IMR-90 (cell line): ENCODE measurements at regions not wholly inside any gene's neighbourhood (a gene's known extent, or its start where the extent isn't known, plus 50 kb on each side); places are given as distances from the start of the nearest gene placed in this dataset.

Source experiments
- ATAC-seq: fragments of 200-7000 bp; cut with Tn5 transposase; 2 replicates; pipeline ENCODE4 v1.9.1; 2020; ENCODE audit warnings: low read depth, mild to moderate bottlenecking, moderate library complexity
- BruUV-seq: library from RNA; stranded (reverse); fragments of 400-500 nt; replicated peaks from 2 replicates; lab custom pipeline; 2021; lab: Mats Ljungman, UMichigan
- CTCF ChIA-PET: fragments of 300-600 bp; formaldehyde crosslinking; extraction: SDS; loops from one replicate; lab custom pipeline; 2021; ENCODE audit warnings: antibody characterized with exemption; lab: Yijun Ruan, JAX
- POLR2A ChIA-PET: fragments of 300-600 bp; sonication (Branson Sonifier 250); formaldehyde crosslinking; loops from one replicate; lab custom pipeline; 2022; ENCODE audit warnings: antibody characterized with exemption; ENCODE audit not compliant: unreplicated experiment; lab: Charles Lee
- DNase-seq: peaks from one replicate; pipeline ENCODE4 v3.0.0; 2013
- H2AFZ ChIP-seq: replicated peaks from 2 replicates; pipeline ENCODE3; 2013; ENCODE audit warnings: low read length, mild to moderate bottlenecking; ENCODE audit not compliant: poor library complexity
- H2AK5ac ChIP-seq: 2 replicates; pipeline ENCODE4 v1.6.1; 2013; ENCODE audit warnings: low read depth, low read length, inconsistent platforms
- H2AK9ac ChIP-seq: replicated peaks from 2 replicates; pipeline ENCODE3; 2013; ENCODE audit warnings: mild to moderate bottlenecking, low read depth, low read length, moderate library complexity; ENCODE audit not compliant: poor library complexity
- H2BK120ac ChIP-seq: 2 replicates; pipeline ENCODE4 v1.6.1; 2013; ENCODE audit warnings: low read depth, low read length, inconsistent platforms
- H2BK15ac ChIP-seq: 3 replicates; pipeline ENCODE4 v1.6.1; 2013; ENCODE audit warnings: low read depth, low read length, inconsistent platforms
- H2BK20ac ChIP-seq: 2 replicates; pipeline ENCODE4 v1.6.1; 2013; ENCODE audit warnings: low read depth, mild to moderate bottlenecking, inconsistent platforms, low read length, moderate library complexity
- H2BK5ac ChIP-seq: 2 replicates; pipeline ENCODE4 v1.6.1; 2013; ENCODE audit warnings: mild to moderate bottlenecking, low read depth, low read length, inconsistent platforms; ENCODE audit not compliant: poor library complexity, severe bottlenecking
- H3K14ac ChIP-seq: replicated peaks from 2 replicates; pipeline ENCODE4 v1.6.1; 2013; ENCODE audit warnings: low read depth, low read length, inconsistent platforms
- H3K18ac ChIP-seq: 2 replicates; pipeline ENCODE4 v1.6.1; 2013; ENCODE audit warnings: low read depth, low read length, control low read depth
- H3K23ac ChIP-seq: 2 replicates; pipeline ENCODE4 v1.6.1; 2013; ENCODE audit warnings: low read depth, low read length, inconsistent platforms
- H3K27ac ChIP-seq: 2 replicates; pipeline ENCODE4 v1.5.1; 2013; ENCODE audit warnings: mild to moderate bottlenecking, control low read depth, low read length; ENCODE audit not compliant: insufficient read depth
- H3K27me3 ChIP-seq: 2 replicates; pipeline ENCODE4 v1.6.1; 2013; ENCODE audit warnings: low read length; ENCODE audit not compliant: control insufficient read depth, insufficient read depth
- H3K36me3 ChIP-seq: 2 replicates; pipeline ENCODE4 v1.6.1; 2013; ENCODE audit warnings: low read length, mixed read lengths; ENCODE audit not compliant: control insufficient read depth, insufficient read depth
- H3K4ac ChIP-seq: 2 replicates; pipeline ENCODE4 v1.6.1; 2013; ENCODE audit warnings: low read depth, low read length, inconsistent platforms
- H3K4me1 ChIP-seq: 2 replicates; pipeline ENCODE4 v1.6.1; 2013; ENCODE audit warnings: low read length, mixed read lengths; ENCODE audit not compliant: control insufficient read depth, insufficient read depth
- H3K4me2 ChIP-seq: 2 replicates; pipeline ENCODE4 v1.6.1; 2013; ENCODE audit warnings: low read depth, mild to moderate bottlenecking, control low read depth, low read length, moderate library complexity
- H3K4me3 ChIP-seq: 2 replicates; pipeline ENCODE4 v1.5.1; 2013; ENCODE audit warnings: low read depth, mild to moderate bottlenecking, control low read depth, low read length, moderate library complexity; ENCODE audit not compliant: insufficient read depth
- H3K56ac ChIP-seq: 2 replicates; pipeline ENCODE4 v1.6.1; 2013; ENCODE audit warnings: low read length, inconsistent platforms; ENCODE audit not compliant: insufficient read depth; ENCODE audit errors: extremely low read depth
- H3K79me1 ChIP-seq, 2 experiments: 2 replicates each; pipeline ENCODE4 v1.6.1; 2013; ENCODE audit warnings: low read length in 2 of 2, inconsistent platforms in 1 of 2, low read depth in 1 of 2
- H3K9ac ChIP-seq: 2 replicates; pipeline ENCODE4 v1.6.1; 2013; ENCODE audit warnings: low read depth, low read length, control low read depth
- H3K9me1 ChIP-seq: 2 replicates; pipeline ENCODE4 v1.6.1; 2013; ENCODE audit warnings: low read length, inconsistent platforms; ENCODE audit not compliant: insufficient read depth
- H3K9me3 ChIP-seq: 2 replicates; pipeline ENCODE4 v1.6.1; 2013; ENCODE audit warnings: low read length; ENCODE audit not compliant: control insufficient read depth, insufficient read depth
- H4K20me1 ChIP-seq: 2 replicates; pipeline ENCODE4 v1.6.1; 2013; ENCODE audit warnings: low read length, inconsistent platforms; ENCODE audit not compliant: insufficient read depth
- H4K5ac ChIP-seq: 2 replicates; pipeline ENCODE4 v1.6.1; 2013; ENCODE audit warnings: mild to moderate bottlenecking, low read depth, low read length, control low read depth
- H4K8ac ChIP-seq, 2 experiments: 2 replicates each; pipeline ENCODE4 v1.6.1; 2013; ENCODE audit warnings: low read depth in 2 of 2, low read length in 2 of 2, control low read depth in 1 of 2, inconsistent platforms in 1 of 2
- H4K91ac ChIP-seq: 2 replicates; pipeline ENCODE4 v1.6.1; 2013; ENCODE audit warnings: low read depth, low read length, inconsistent platforms; ENCODE audit not compliant: insufficient read depth
- CTCF ChIP-seq: conservative IDR thresholded peaks from 2 replicates; pipeline ENCODE4 v1.5.1; 2012; ENCODE audit warnings: mild to moderate bottlenecking, low read depth, low read length, improper control_type of control experiment
- FOS ChIP-seq: fragments of 150-350 bp; IDR thresholded peaks from 2 replicates; pipeline ENCODE4 v1.6.1; 2016; ENCODE audit warnings: low read depth, low read length
- MAFK ChIP-seq: IDR thresholded peaks from 2 replicates; pipeline ENCODE4 v1.6.1; 2012; ENCODE audit warnings: low read depth, low read length, improper control_type of control experiment
- MAZ ChIP-seq: IDR thresholded peaks from 2 replicates; pipeline ENCODE4 v1.6.1; 2012; ENCODE audit warnings: low read depth, mild to moderate bottlenecking, low read length, improper control_type of control experiment, moderate library complexity, borderline replicate concordance
- MXI1 ChIP-seq: IDR thresholded peaks from 2 replicates; pipeline ENCODE4 v1.6.1; 2012; ENCODE audit warnings: low read depth, mild to moderate bottlenecking, low read length, moderate library complexity, borderline replicate concordance
- NFE2L2 ChIP-seq: fragments of 150-350 bp; IDR thresholded peaks from 2 replicates; pipeline ENCODE4 v1.6.1; 2016; ENCODE audit warnings: low read depth, mild to moderate bottlenecking, low read length
- POLR2A ChIP-seq: IDR thresholded peaks from 2 replicates; pipeline ENCODE4 v1.6.1; 2012; ENCODE audit warnings: mild to moderate bottlenecking, low read depth, low read length
- RFX5 ChIP-seq: IDR thresholded peaks from 2 replicates; pipeline ENCODE4 v1.8.0; 2012; ENCODE audit warnings: low read depth, mild to moderate bottlenecking, low read length, moderate library complexity
- WGBS, 2 experiments: methylation state at CpG; one replicate each; pipeline versions ENCODE4 v1.1.5 to v1.1.7; 2013; ENCODE audit warnings: missing lambda C conversion rate in 2 of 2; ENCODE audit not compliant: insufficient read length in 1 of 2; ENCODE audit errors: extremely low coverage in 2 of 2; 5-methylcytosine and 5-hydroxymethylcytosine counted together
- dilution Hi-C: fragments of 300-500 bp; cut with HindIII; formaldehyde crosslinking; loops from one replicate; pipeline ENCODE4 v1.14.3; 2018; ENCODE audit warnings: low sequenced_read_pairs; ENCODE audit not compliant: unreplicated experiment
- in situ Hi-C: fragments of 300-500 bp; cut with MboI; formaldehyde crosslinking; loops from 3 replicates; pipeline ENCODE4 v1.14.3; 2019; ENCODE audit warnings: low sequenced_read_pairs, inconsistent platforms, mixed read lengths
- intact Hi-C: fragments of 100-400 bp; cut with micrococcal nuclease; formaldehyde crosslinking; loops from 2 replicates; pipeline ENCODE4 v1.10.0; 2022

- Histone ChIP-seq H3K9me3 (peaks cover 5% of the 10 kb centered on the region), H3K79me1 (peaks cover 23 to 45% of the 10 kb centered on the region in 2 experiments), H3K14ac (no peak overlapping the region), H3K27ac (no peak overlapping the region), H3K4me3 (no peak overlapping the region), H2BK15ac (no peak overlapping the region; the same call in 2 of the 3 replicates), H4K20me1 (peaks cover 10% of the 10 kb centered on the region; the same call in 1 of the 2 replicates), H3K18ac (no peak overlapping the region), H3K4me2 (no peak overlapping the region), H2AFZ (no peak overlapping the region), H2AK5ac (peak overlapping the region; percentile 27; the same call in 1 of the 2 replicates), H2AK9ac (peak overlapping the region; percentile 89), H2BK20ac (no peak overlapping the region), H2BK5ac (no peak overlapping the region), H2BK120ac (no peak overlapping the region), H3K9ac (no peak overlapping the region), H3K27me3 (no peaks in the 10 kb centered on the region), H3K23ac (no peak overlapping the region), H3K56ac (no peak overlapping the region), H3K9me1 (peaks cover 3% of the 10 kb centered on the region; the same call in 1 of the 2 replicates), H4K91ac (no peak overlapping the region), H3K36me3 (no peaks in the 10 kb centered on the region), H3K4ac (no peak overlapping the region), H3K4me1 (no peaks in the 10 kb centered on the region), H4K5ac (no peak overlapping the region), H4K8ac (no peak overlapping the region)
- peak; percentile 27 for DNase-seq
- POLR2A ChIA-PET, result no interaction called here
- TF ChIP-seq NFE2L2 (no peak), FOS (no peak), CTCF (no peak), RFX5 (no peak), MAZ (no peak), MXI1 (no peak), MAFK (no peak), POLR2A (no peak)
- CTCF ChIA-PET, result no interaction called here
- no CpG with 5 or more reads among the region's 1 CpG for WGBS, 2 experiments
- in situ Hi-C loops, result no loop called here
- ATAC-seq, result no peak; the same call in 1 of the 2 replicates
- intact Hi-C loops, result no loop called here
- no TSS peak for BruUV-seq
- dilution Hi-C loops, result no loop called here
Observed at GRCh38 chr13:107548338-107548737, 667.0 kb downstream of the LIG4 start.
